Natural killer cell (primary cell): ENCODE measurements at regions not wholly inside any gene's neighbourhood (a gene's known extent, or its start where the extent isn't known, plus 50 kb on each side); places are given as distances from the start of the nearest gene placed in this dataset.

ENCODE experiments used
- ATAC-seq, 3 donors: fragments of 150-1000 bp in 2 of 3; fragments of 200-7000 bp in 1 of 3; cut with Tn5 transposase; 1 replicate in 1 of 3; 2 replicates in 2 of 3; pipeline ENCODE4 v1.10.0; 2021; ENCODE audit warnings: mild to moderate bottlenecking in 2 of 3, moderate library complexity in 2 of 3
- DNase-seq, 2 donors: peaks; one replicate each; pipeline versions ENCODE4 v3.0.0 to v3.0.0-alpha.2; 2013 to 2021; ENCODE audit warnings: mixed read lengths in 1 of 2
- H3K27ac ChIP-seq: one replicate; pipeline ENCODE4 v1.5.1; 2013; ENCODE audit warnings: mild to moderate bottlenecking, low read length
- H3K27me3 ChIP-seq: one replicate; pipeline ENCODE4 v1.6.1; 2013; ENCODE audit warnings: low read length; ENCODE audit not compliant: control insufficient read depth, insufficient read depth
- H3K36me3 ChIP-seq: one replicate; pipeline ENCODE4 v1.6.1; 2013; ENCODE audit warnings: low read length; ENCODE audit not compliant: control insufficient read depth, insufficient read depth
- H3K4me1 ChIP-seq: one replicate; pipeline ENCODE4 v1.6.1; 2013; ENCODE audit warnings: low read length; ENCODE audit not compliant: control insufficient read depth, insufficient read depth
- H3K4me3 ChIP-seq: one replicate; pipeline ENCODE4 v1.5.1; 2013; ENCODE audit warnings: low read length
- H3K9me3 ChIP-seq: one replicate; pipeline ENCODE4 v1.6.1; 2013; ENCODE audit warnings: low read length; ENCODE audit not compliant: control insufficient read depth, insufficient read depth
- H3K27ac Mint-ChIP-seq, 2 donors: one replicate each; pipeline ENCODE4 v1.8.0; 2022; ENCODE audit warnings: mild to moderate bottlenecking in 2 of 2, mixed read lengths in 2 of 2, moderate library complexity in 1 of 2
- H3K27me3 Mint-ChIP-seq, 2 donors: one replicate each; pipeline ENCODE4 v1.8.0; 2022; ENCODE audit warnings: low read depth in 2 of 2, mixed read lengths in 2 of 2
- H3K36me3 Mint-ChIP-seq: one replicate; pipeline ENCODE4 v1.8.0; 2022; ENCODE audit warnings: mixed read lengths
- H3K4me1 Mint-ChIP-seq, 2 donors: one replicate each; pipeline ENCODE4 v1.8.0; 2022; ENCODE audit warnings: mixed read lengths in 2 of 2
- H3K4me3 Mint-ChIP-seq: one replicate; pipeline ENCODE4 v1.8.0; 2022; ENCODE audit warnings: mild to moderate bottlenecking, moderate library complexity, mixed read lengths
- H3K9me3 Mint-ChIP-seq, 2 donors: one replicate each; pipeline ENCODE4 v1.8.0; 2022; ENCODE audit warnings: mixed read lengths in 2 of 2
- CTCF ChIP-seq: fragments of 200-600 bp; IDR thresholded peaks from one replicate; pipeline ENCODE4 v1.8.0; 2022; ENCODE audit warnings: antibody characterized with exemption
- WGBS: methylation state at CpG from one replicate; pipeline ENCODE4 v1.1.7; 2013; ENCODE audit warnings: missing lambda C conversion rate; ENCODE audit not compliant: insufficient coverage; 5-methylcytosine and 5-hydroxymethylcytosine counted together
- intact Hi-C: fragments of 100-400 bp; cut with micrococcal nuclease; formaldehyde crosslinking; loops from one replicate; pipeline ENCODE4 v1.14.2; 2022

- ATAC-seq (no peak), DNase-seq (no peak)
- no peaks in the 10 kb centered on the region for H3K36me3 ChIP-seq
- H3K9me3 ChIP-seq, result peaks cover 4% of the 10 kb centered on the region
- Mint-ChIP-seq H3K36me3 (peaks cover 10% of the 10 kb centered on the region), H3K4me1 (no peaks in the 10 kb centered on the region), H3K27me3 (no peaks in the 10 kb centered on the region), H3K4me3 (no peak overlapping the region), H3K9me3 (peaks cover 17 to 27% of the 10 kb centered on the region in 2 donors), H3K27ac (no peak overlapping the region)
- WGBS, result no CpG with 5 or more reads among the region's 1 CpG
- no peak for TF ChIP-seq CTCF
- H3K27ac ChIP-seq, result no peak overlapping the region
- no peaks in the 10 kb centered on the region for H3K27me3 ChIP-seq
- intact Hi-C loops, result no loop called here
- H3K4me3 ChIP-seq, result no peak overlapping the region
- H3K4me1 ChIP-seq, result no peaks in the 10 kb centered on the region
These were observed 1295.1 kb upstream of the PCDH20 start for GRCh38 chr13:62710787-62711186.

- ATAC-seq (no peak), DNase-seq (no peak)
- no peaks in the 10 kb centered on the region for H3K4me1 ChIP-seq
- no peaks in the 10 kb centered on the region for H3K36me3 Mint-ChIP-seq
- no peak for TF ChIP-seq CTCF
- H3K4me3 Mint-ChIP-seq, result no peak overlapping the region
- no peaks in the 10 kb centered on the region for H3K4me1 Mint-ChIP-seq
- no peaks in the 10 kb centered on the region for H3K9me3 ChIP-seq
- H3K27me3 ChIP-seq, result no peaks in the 10 kb centered on the region
- H3K27me3 Mint-ChIP-seq, result no peaks in the 10 kb centered on the region
- H3K4me3 ChIP-seq, result no peak overlapping the region
- intact Hi-C loops, result no loop called here
- H3K27ac Mint-ChIP-seq, result no peak overlapping the region
- no peak overlapping the region for H3K27ac ChIP-seq
- no CpG with 5 or more reads among the region's 3 CpGs for WGBS
- peaks cover 8 to 15% of the 10 kb centered on the region in 2 donors for H3K9me3 Mint-ChIP-seq
- no peaks in the 10 kb centered on the region for H3K36me3 ChIP-seq
These were observed 1290.4 kb upstream of the PCDH20 start for GRCh38 chr13:62706048-62706447.

- Histone ChIP-seq H3K27ac (no peak overlapping the region), H3K4me3 (no peak overlapping the region), H3K9me3 (no peaks in the 10 kb centered on the region), H3K27me3 (no peaks in the 10 kb centered on the region), H3K36me3 (no peaks in the 10 kb centered on the region), H3K4me1 (no peaks in the 10 kb centered on the region)
- TF ChIP-seq CTCF, result no peak
- ATAC-seq, result no peak
- Mint-ChIP-seq H3K4me3 (no peak overlapping the region), H3K27ac (no peak overlapping the region), H3K36me3 (no peaks in the 10 kb centered on the region), H3K27me3 (no peaks in the 10 kb centered on the region), H3K9me3 (peaks cover 8 to 15% of the 10 kb centered on the region in 2 donors), H3K4me1 (no peaks in the 10 kb centered on the region)
- no peak for DNase-seq
- intact Hi-C loops, result no loop called here
These were observed 1289.2 kb upstream of the PCDH20 start for GRCh38 chr13:62704875-62705274.

GRCh38 chr13:62702502-62702901 is 1286.9 kb upstream of the PCDH20 start:
- Mint-ChIP-seq H3K36me3 (no peaks in the 10 kb centered on the region), H3K4me1 (no peaks in the 10 kb centered on the region), H3K27ac (no peak overlapping the region), H3K9me3 (peaks cover 6 to 9% of the 10 kb centered on the region in 2 donors), H3K4me3 (no peak overlapping the region), H3K27me3 (no peaks in the 10 kb centered on the region)
- Histone ChIP-seq H3K27ac (no peak overlapping the region), H3K27me3 (no peaks in the 10 kb centered on the region), H3K36me3 (no peaks in the 10 kb centered on the region), H3K4me1 (no peaks in the 10 kb centered on the region), H3K9me3 (no peaks in the 10 kb centered on the region), H3K4me3 (no peak overlapping the region)
- DNase-seq (no peak), ATAC-seq (no peak)
- intact Hi-C loops, result no loop called here
- no peak for TF ChIP-seq CTCF
